ENCODE measurements at regions not wholly inside any gene's neighbourhood (a gene's known extent, or its start where the extent isn't known, plus 50 kb on each side); places are given as distances from the start of the nearest gene placed in this dataset.

DNA sequence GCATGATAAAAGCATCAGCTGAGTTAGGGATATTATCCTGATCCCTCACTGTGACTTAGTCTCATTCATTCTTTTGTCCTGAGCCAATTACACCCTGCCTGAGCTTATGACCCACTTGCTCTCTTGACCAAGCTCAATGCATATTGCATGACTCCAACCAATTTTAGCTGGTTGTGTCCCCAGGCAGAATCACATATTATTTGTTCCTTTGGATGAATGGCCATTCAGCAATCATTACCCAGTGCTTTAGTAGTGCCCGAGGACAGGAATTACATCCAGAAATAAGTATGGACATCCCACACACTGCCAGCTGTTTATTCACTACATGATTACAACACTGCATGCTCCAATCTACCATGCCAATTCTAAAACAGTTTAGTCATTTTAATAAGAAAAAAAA lies 322.5 kb downstream of the ZBBX start:
- TF ChIP-seq, protein P1, sequence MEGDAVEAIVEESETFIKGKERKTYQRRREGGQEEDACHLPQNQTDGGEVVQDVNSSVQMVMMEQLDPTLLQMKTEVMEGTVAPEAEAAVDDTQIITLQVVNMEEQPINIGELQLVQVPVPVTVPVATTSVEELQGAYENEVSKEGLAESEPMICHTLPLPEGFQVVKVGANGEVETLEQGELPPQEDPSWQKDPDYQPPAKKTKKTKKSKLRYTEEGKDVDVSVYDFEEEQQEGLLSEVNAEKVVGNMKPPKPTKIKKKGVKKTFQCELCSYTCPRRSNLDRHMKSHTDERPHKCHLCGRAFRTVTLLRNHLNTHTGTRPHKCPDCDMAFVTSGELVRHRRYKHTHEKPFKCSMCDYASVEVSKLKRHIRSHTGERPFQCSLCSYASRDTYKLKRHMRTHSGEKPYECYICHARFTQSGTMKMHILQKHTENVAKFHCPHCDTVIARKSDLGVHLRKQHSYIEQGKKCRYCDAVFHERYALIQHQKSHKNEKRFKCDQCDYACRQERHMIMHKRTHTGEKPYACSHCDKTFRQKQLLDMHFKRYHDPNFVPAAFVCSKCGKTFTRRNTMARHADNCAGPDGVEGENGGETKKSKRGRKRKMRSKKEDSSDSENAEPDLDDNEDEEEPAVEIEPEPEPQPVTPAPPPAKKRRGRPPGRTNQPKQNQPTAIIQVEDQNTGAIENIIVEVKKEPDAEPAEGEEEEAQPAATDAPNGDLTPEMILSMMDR (IDR thresholded peaks at IDR 0.05): no peak
- no peak for TF ChIP-seq POLR2AphosphoS5 (IDR thresholded peaks at IDR 0.05)

Data from prostate gland (tissue), 2 donors.